PC-9 (cell line): ENCODE measurements at regions not wholly inside any gene's neighbourhood (a gene's known extent, or its start where the extent isn't known, plus 50 kb on each side); places are given as distances from the start of the nearest gene placed in this dataset.

ENCODE experiments used
- BruUV-seq: library from RNA; stranded (reverse); fragments of 400-500 nt; replicated peaks from 2 replicates; lab custom pipeline; 2021; lab: Mats Ljungman, UMichigan
- CTCF ChIA-PET: fragments of 300-600 bp; sonication (Branson Sonifier 250); formaldehyde crosslinking; loops from one replicate; lab custom pipeline; 2022; ENCODE audit warnings: antibody characterized with exemption; lab: Charles Lee
- POLR2A ChIA-PET: fragments of 300-600 bp; sonication (Branson Sonifier 250); formaldehyde crosslinking; loops from one replicate; lab custom pipeline; 2022; ENCODE audit warnings: antibody characterized with exemption; ENCODE audit not compliant: unreplicated experiment; lab: Charles Lee
- DNase-seq, 2 experiments: peaks; one replicate each; pipeline versions ENCODE4 v3.0.0 to v3.0.0-alpha.2; 2015 to 2022; ENCODE audit warnings: mixed read lengths in 1 of 2
- H2AFZ ChIP-seq: fragments of 200-600 bp; sonication (generic); 2 replicates; pipeline ENCODE4 v1.8.1; 2017; ENCODE audit warnings: antibody characterized with exemption
- H3F3A ChIP-seq: fragments of 200-600 bp; sonication (generic); 2 replicates; pipeline ENCODE4 v1.8.1; 2017; ENCODE audit warnings: antibody characterized with exemption, mild to moderate bottlenecking, low read depth; ENCODE audit not compliant: insufficient read depth
- H3K27ac ChIP-seq: fragments of 200-600 bp; sonication (generic); 2 replicates; pipeline ENCODE4 v1.6.1; 2016; ENCODE audit warnings: mixed run types
- H3K27me3 ChIP-seq: fragments of 200-600 bp; sonication (generic); 2 replicates; pipeline ENCODE4 v1.6.1; 2016; ENCODE audit warnings: low read depth, mixed run types; ENCODE audit not compliant: insufficient read depth
- H3K36me3 ChIP-seq: fragments of 200-600 bp; sonication (generic); 2 replicates; pipeline ENCODE4 v1.6.1; 2016; ENCODE audit warnings: low read depth, mixed run types
- H3K4me1 ChIP-seq: fragments of 200-600 bp; sonication (generic); replicated peaks from 2 replicates; pipeline ENCODE4 v1.6.1; 2016; ENCODE audit warnings: mixed run types; ENCODE audit not compliant: insufficient read depth
- H3K4me2 ChIP-seq: fragments of 200-600 bp; sonication (generic); 2 replicates; pipeline ENCODE4 v1.6.1; 2017; ENCODE audit warnings: mixed run types
- H3K4me3 ChIP-seq: fragments of 200-600 bp; sonication (generic); 2 replicates; pipeline ENCODE4 v1.6.1; 2016; ENCODE audit warnings: mixed run types
- H3K79me2 ChIP-seq: fragments of 200-600 bp; sonication (generic); 2 replicates; pipeline ENCODE4 v1.6.1; 2017; ENCODE audit warnings: low read depth, mixed run types
- H3K9me2 ChIP-seq: fragments of 200-600 bp; sonication (generic); 2 replicates; pipeline ENCODE4 v1.8.1; 2017; ENCODE audit warnings: mild to moderate bottlenecking; ENCODE audit not compliant: insufficient read depth
- H3K9me3 ChIP-seq: fragments of 200-600 bp; sonication (generic); 2 replicates; pipeline ENCODE4 v1.8.1; 2016; ENCODE audit warnings: low read depth; ENCODE audit not compliant: insufficient read depth
- H4K20me1 ChIP-seq: fragments of 200-600 bp; sonication (generic); 2 replicates; pipeline ENCODE4 v1.8.1; 2017; ENCODE audit not compliant: insufficient read depth
- EZH2 ChIP-seq: fragments of 200-600 bp; sonication (generic); IDR thresholded peaks from 2 replicates; pipeline ENCODE4 v1.8.0; 2017; ENCODE audit warnings: antibody characterized with exemption, low read depth
- intact Hi-C: fragments of 100-400 bp; cut with micrococcal nuclease; formaldehyde crosslinking; loops from one replicate; pipeline ENCODE4 v1.10.0; 2022; ENCODE audit not compliant: unreplicated experiment
- TF ChIP-seq, protein P1 (sequence below): fragments of 200-600 bp; sonication (generic); conservative IDR thresholded peaks from 2 replicates; pipeline ENCODE4 v1.6.1; 2017; ENCODE audit warnings: mixed run types, antibody characterized with exemption, mild to moderate bottlenecking, moderate library complexity

DNA sequence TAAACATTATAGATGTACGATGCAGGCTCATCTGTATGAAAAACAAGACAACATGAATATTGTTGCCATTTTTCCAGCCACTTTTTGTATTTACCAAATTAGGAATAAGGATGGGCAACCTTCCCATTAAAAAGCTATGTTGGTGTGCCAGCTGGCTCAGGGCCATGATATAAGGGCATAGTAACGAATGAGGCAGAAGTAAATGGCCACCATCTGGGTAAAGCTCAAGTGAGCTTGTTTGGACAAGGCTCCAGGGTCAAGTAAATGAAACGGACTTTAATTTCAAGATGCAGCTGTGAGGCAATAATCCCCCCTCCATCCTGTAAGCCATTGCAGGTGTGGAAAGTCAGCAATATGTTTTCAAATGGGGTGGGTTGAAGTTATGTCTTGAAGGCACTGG lies 930.9 kb upstream of the CDH8 start:
- CTCF ChIA-PET, result no interaction called here

DNA sequence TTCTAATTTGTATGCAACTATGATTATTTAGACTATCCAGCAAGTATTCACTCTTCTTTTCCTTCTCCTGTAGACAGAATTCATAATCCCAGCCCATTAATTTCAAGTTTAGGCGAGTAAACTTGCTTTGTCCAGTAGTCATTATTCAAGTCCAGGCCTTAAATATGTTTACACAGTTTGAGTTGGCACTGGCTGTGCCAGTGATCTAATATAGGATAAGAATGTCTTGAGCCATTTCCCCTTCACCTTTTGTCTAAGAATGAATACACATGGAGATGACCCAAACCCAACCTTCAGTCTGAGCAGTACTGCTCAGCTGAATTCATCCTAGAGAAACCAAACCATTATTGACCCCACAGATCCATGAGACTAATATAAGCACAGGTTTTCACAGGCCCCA lies 930.4 kb upstream of the CDH8 start:
- no peak for DNase-seq
- CTCF ChIA-PET, result no interaction called here
- no peaks in the 10 kb centered on the region for H3K27me3 ChIP-seq
- POLR2A ChIA-PET, result no interaction called here
- intact Hi-C loops, result no loop called here
- H4K20me1 ChIP-seq, result no peaks in the 10 kb centered on the region
- no peaks in the 10 kb centered on the region for H3K36me3 ChIP-seq
- H3K9me2 ChIP-seq, result no peaks in the 10 kb centered on the region
- H3F3A ChIP-seq, result no peaks in the 10 kb centered on the region
- no peak overlapping the region for H3K4me3 ChIP-seq
- H3K4me1 ChIP-seq, result no peaks in the 10 kb centered on the region
- TF ChIP-seq, protein P1, sequence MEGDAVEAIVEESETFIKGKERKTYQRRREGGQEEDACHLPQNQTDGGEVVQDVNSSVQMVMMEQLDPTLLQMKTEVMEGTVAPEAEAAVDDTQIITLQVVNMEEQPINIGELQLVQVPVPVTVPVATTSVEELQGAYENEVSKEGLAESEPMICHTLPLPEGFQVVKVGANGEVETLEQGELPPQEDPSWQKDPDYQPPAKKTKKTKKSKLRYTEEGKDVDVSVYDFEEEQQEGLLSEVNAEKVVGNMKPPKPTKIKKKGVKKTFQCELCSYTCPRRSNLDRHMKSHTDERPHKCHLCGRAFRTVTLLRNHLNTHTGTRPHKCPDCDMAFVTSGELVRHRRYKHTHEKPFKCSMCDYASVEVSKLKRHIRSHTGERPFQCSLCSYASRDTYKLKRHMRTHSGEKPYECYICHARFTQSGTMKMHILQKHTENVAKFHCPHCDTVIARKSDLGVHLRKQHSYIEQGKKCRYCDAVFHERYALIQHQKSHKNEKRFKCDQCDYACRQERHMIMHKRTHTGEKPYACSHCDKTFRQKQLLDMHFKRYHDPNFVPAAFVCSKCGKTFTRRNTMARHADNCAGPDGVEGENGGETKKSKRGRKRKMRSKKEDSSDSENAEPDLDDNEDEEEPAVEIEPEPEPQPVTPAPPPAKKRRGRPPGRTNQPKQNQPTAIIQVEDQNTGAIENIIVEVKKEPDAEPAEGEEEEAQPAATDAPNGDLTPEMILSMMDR, result no peak
- no peak for TF ChIP-seq EZH2
- no peaks in the 10 kb centered on the region for H3K9me3 ChIP-seq
- no peak overlapping the region for H3K27ac ChIP-seq
- H3K4me2 ChIP-seq, result no peak overlapping the region
- no peaks in the 10 kb centered on the region for H3K79me2 ChIP-seq
- BruUV-seq, result no TSS peak
- H2AFZ ChIP-seq, result no peak overlapping the region

More for the DNA sequence above, 930.9 kb upstream of the CDH8 start:
- Histone ChIP-seq H3K4me3 (no peak overlapping the region), H3K79me2 (no peaks in the 10 kb centered on the region), H3K9me2 (no peaks in the 10 kb centered on the region), H3K27me3 (no peaks in the 10 kb centered on the region), H3K4me1 (no peaks in the 10 kb centered on the region), H3K4me2 (no peak overlapping the region), H3K9me3 (no peaks in the 10 kb centered on the region), H3F3A (no peaks in the 10 kb centered on the region), H3K36me3 (no peaks in the 10 kb centered on the region), H3K27ac (no peak overlapping the region), H4K20me1 (no peaks in the 10 kb centered on the region), H2AFZ (no peak overlapping the region)
- TF ChIP-seq, protein P1, result no peak
- no peak for TF ChIP-seq EZH2
- POLR2A ChIA-PET, result no interaction called here
- DNase-seq, result no peak
- intact Hi-C loops, result no loop called here
- BruUV-seq, result no TSS peak

DNA sequence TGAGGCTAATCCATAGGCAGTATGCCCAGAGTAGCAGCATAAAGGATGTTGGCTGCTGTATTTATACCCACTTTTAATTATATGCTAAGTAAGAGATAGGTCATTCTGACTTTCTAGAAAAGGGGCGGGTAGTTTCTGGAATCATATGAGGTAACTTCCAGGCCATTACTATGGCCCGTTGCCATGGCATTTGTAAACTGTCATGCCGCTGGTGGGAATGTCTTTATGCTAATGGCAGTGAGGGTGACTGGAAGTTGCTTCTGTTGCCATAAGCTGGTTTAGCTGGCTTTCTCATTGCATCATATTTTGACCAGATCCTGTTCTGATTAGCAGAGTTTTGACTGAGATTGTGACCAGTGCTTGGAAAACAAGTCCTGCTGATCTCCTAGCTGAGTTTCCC lies 929.6 kb upstream of the CDH8 start:
- Histone ChIP-seq H3K4me3 (no peak overlapping the region), H3K9me3 (no peaks in the 10 kb centered on the region), H3K79me2 (no peaks in the 10 kb centered on the region), H4K20me1 (no peaks in the 10 kb centered on the region), H3K4me2 (no peak overlapping the region), H3K4me1 (no peaks in the 10 kb centered on the region), H3K36me3 (no peaks in the 10 kb centered on the region), H3K27ac (no peak overlapping the region), H3F3A (no peaks in the 10 kb centered on the region), H3K9me2 (no peaks in the 10 kb centered on the region), H3K27me3 (no peaks in the 10 kb centered on the region), H2AFZ (no peak overlapping the region)
- CTCF ChIA-PET, result no interaction called here
- DNase-seq, result no peak
- TF ChIP-seq, protein P1, result no peak
- no peak for TF ChIP-seq EZH2
- POLR2A ChIA-PET, result no interaction called here
- BruUV-seq, result no TSS peak
- intact Hi-C loops, result no loop called here
